ENCODE measurements at regions not wholly inside any gene's neighbourhood (a gene's known extent, or its start where the extent isn't known, plus 50 kb on each side); places are given as distances from the start of the nearest gene placed in this dataset.
"Not testable (repeated sequence)": the region's sequence is repeated elsewhere in the genome, so short reads cannot be mapped to it uniquely, and the experiment has no call there.

- no peak for DNase-seq (ENCODE audit: low read depth)
- TF ChIP-seq CTCF (IDR thresholded peaks at IDR 0.05; ENCODE audit: control insufficient read depth, extremely low read depth, insufficient read depth): no peak
- H3K4me3 ChIP-seq (ENCODE audit: low read depth, low read length): no peak overlapping the region
These were observed 854.2 kb upstream of the ZEB2 start for GRCh38 chr2:145374165-145374564.

GRCh38 chr2:145367334-145367733 lies 847.4 kb upstream of the ZEB2 start:
- not testable (repeated sequence) for H3K4me3 ChIP-seq (ENCODE audit: low read depth, low read length); DNase-seq (ENCODE audit: low read depth)

- no peak for DNase-seq (ENCODE audit: low read depth)
- no peak overlapping the region for H3K4me3 ChIP-seq (ENCODE audit: low read depth, low read length)
- TF ChIP-seq CTCF (IDR thresholded peaks at IDR 0.05; ENCODE audit: control insufficient read depth, extremely low read depth, insufficient read depth): no peak
These were observed 846.4 kb upstream of the ZEB2 start for GRCh38 chr2:145366341-145366740.

GRCh38 chr2:145360129-145360790 lies 840.3 kb upstream of the ZEB2 start:
- no peak overlapping the region for H3K4me3 ChIP-seq (ENCODE audit: low read depth, low read length)
- no peak for DNase-seq (ENCODE audit: low read depth)

GRCh38 chr2:145359561-145359960 lies 839.6 kb upstream of the ZEB2 start:
- H3K4me3 ChIP-seq (ENCODE audit: low read depth, low read length): no peak overlapping the region
- no peak for DNase-seq (ENCODE audit: low read depth)
- no peak for TF ChIP-seq CTCF (IDR thresholded peaks at IDR 0.05; ENCODE audit: control insufficient read depth, extremely low read depth, insufficient read depth)

More at GRCh38 chr2:145360129-145360790, 840.3 kb upstream of the ZEB2 start:
- TF ChIP-seq CTCF (IDR thresholded peaks at IDR 0.05; ENCODE audit: control insufficient read depth, extremely low read depth, insufficient read depth): no peak

GRCh38 chr2:145356056-145356455 lies 836.1 kb upstream of the ZEB2 start:
- no peak for DNase-seq (ENCODE audit: low read depth)
- no peak overlapping the region for H3K4me3 ChIP-seq (ENCODE audit: low read depth, low read length)
- TF ChIP-seq CTCF (IDR thresholded peaks at IDR 0.05; ENCODE audit: control insufficient read depth, extremely low read depth, insufficient read depth): no peak

GRCh38 chr2:145352484-145352883 lies 832.6 kb upstream of the ZEB2 start:
- no peak for TF ChIP-seq CTCF (IDR thresholded peaks at IDR 0.05; ENCODE audit: control insufficient read depth, extremely low read depth, insufficient read depth)
- H3K4me3 ChIP-seq (ENCODE audit: low read depth, low read length): no peak overlapping the region
- DNase-seq (ENCODE audit: low read depth): no peak
